H9 (cell line): ENCODE measurements at regions not wholly inside any gene's neighbourhood (a gene's known extent, or its start where the extent isn't known, plus 50 kb on each side); places are given as distances from the start of the nearest gene placed in this dataset.

Experiments
- DNase-seq: peaks from one replicate; pipeline ENCODE4 v3.0.0-alpha.2; 2017
- H2AFZ ChIP-seq: one replicate; pipeline ENCODE4 v1.6.1; 2013; ENCODE audit warnings: mild to moderate bottlenecking, low read length, control low read depth, moderate library complexity
- H2AK5ac ChIP-seq: 2 replicates; pipeline ENCODE4 v1.6.1; 2013; ENCODE audit warnings: low read length, control low read depth, mixed read lengths; ENCODE audit not compliant: insufficient read length
- H2BK120ac ChIP-seq: one replicate; pipeline ENCODE4 v1.6.1; 2013; ENCODE audit warnings: low read depth, mild to moderate bottlenecking, low read length, control low read depth, inconsistent platforms; ENCODE audit not compliant: poor library complexity, severe bottlenecking
- H2BK12ac ChIP-seq: 2 replicates; pipeline ENCODE4 v1.6.1; 2013; ENCODE audit warnings: low read length, control low read depth, mixed read lengths, low read depth; ENCODE audit not compliant: insufficient read length
- H2BK15ac ChIP-seq: 2 replicates; pipeline ENCODE4 v1.6.1; 2013; ENCODE audit warnings: low read depth, low read length, control low read depth
- H2BK20ac ChIP-seq: one replicate; pipeline ENCODE4 v1.6.1; 2013; ENCODE audit warnings: low read depth, mild to moderate bottlenecking, low read length, control low read depth, inconsistent platforms; ENCODE audit not compliant: poor library complexity, severe bottlenecking
- H2BK5ac ChIP-seq: 2 replicates; pipeline ENCODE4 v1.6.1; 2013; ENCODE audit warnings: low read length, control low read depth, mixed read lengths; ENCODE audit not compliant: insufficient read length
- H3K14ac ChIP-seq: 2 replicates; pipeline ENCODE4 v1.6.1; 2013; ENCODE audit warnings: low read length, control low read depth; ENCODE audit not compliant: insufficient read depth
- H3K18ac ChIP-seq: 2 replicates; pipeline ENCODE4 v1.6.1; 2013; ENCODE audit warnings: low read depth, mild to moderate bottlenecking, mixed read lengths, low read length, control low read depth; ENCODE audit not compliant: insufficient read length
- H3K23ac ChIP-seq: 2 replicates; pipeline ENCODE4 v1.6.1; 2013; ENCODE audit warnings: low read length, control low read depth, mixed read lengths, low read depth; ENCODE audit not compliant: insufficient read length
- H3K23me2 ChIP-seq: 2 replicates; pipeline ENCODE4 v1.6.1; 2013; ENCODE audit warnings: low read depth, mild to moderate bottlenecking, mixed read lengths, low read length, control low read depth; ENCODE audit not compliant: insufficient read length, poor library complexity, severe bottlenecking
- H3K27ac ChIP-seq: 2 replicates; pipeline ENCODE4 v1.5.1; 2013; ENCODE audit warnings: low read length, control low read depth, mixed read lengths, low read depth; ENCODE audit not compliant: insufficient read length
- H3K27me3 ChIP-seq: 2 replicates; pipeline ENCODE4 v1.6.1; 2013; ENCODE audit warnings: low read length, control low read depth, inconsistent platforms; ENCODE audit not compliant: insufficient read depth
- H3K4ac ChIP-seq: 2 replicates; pipeline ENCODE4 v1.6.1; 2013; ENCODE audit warnings: low read depth, mild to moderate bottlenecking, control low read depth, inconsistent platforms, low read length, moderate library complexity
- H3K4me1 ChIP-seq: 2 replicates; pipeline ENCODE4 v1.6.1; 2013; ENCODE audit warnings: low read length, control low read depth, inconsistent platforms; ENCODE audit not compliant: insufficient read depth
- H3K4me2 ChIP-seq: 2 replicates; pipeline ENCODE4 v1.6.1; 2013; ENCODE audit warnings: low read length, control low read depth, mixed read lengths; ENCODE audit not compliant: insufficient read length, insufficient read depth
- H3K56ac ChIP-seq: 2 replicates; pipeline ENCODE4 v1.6.1; 2013; ENCODE audit warnings: low read depth, mild to moderate bottlenecking, mixed read lengths, low read length, control low read depth; ENCODE audit not compliant: insufficient read length
- H3K79me1 ChIP-seq: 2 replicates; pipeline ENCODE4 v1.6.1; 2013; ENCODE audit warnings: low read depth, mild to moderate bottlenecking, moderate library complexity, low read length, control low read depth, inconsistent platforms; ENCODE audit not compliant: insufficient read depth, poor library complexity, severe bottlenecking
- H3K79me2 ChIP-seq: 2 replicates; pipeline ENCODE4 v1.6.1; 2013; ENCODE audit warnings: low read length, control low read depth, inconsistent platforms; ENCODE audit not compliant: insufficient read depth
- H3K9ac ChIP-seq: 2 replicates; pipeline ENCODE4 v1.6.1; 2013; ENCODE audit warnings: low read length, control low read depth, mixed read lengths; ENCODE audit not compliant: insufficient read length; ENCODE audit errors: extremely low read depth
- H3K9me3 ChIP-seq: one replicate; pipeline ENCODE4 v1.6.1; 2013; ENCODE audit warnings: low read depth, low read length, inconsistent platforms; ENCODE audit not compliant: control insufficient read depth
- H3T11ph ChIP-seq: one replicate; pipeline ENCODE4 v1.6.1; 2013; ENCODE audit warnings: mild to moderate bottlenecking, low read length, control low read depth, inconsistent platforms
- H4K20me1 ChIP-seq: one replicate; pipeline ENCODE4 v1.6.1; 2013; ENCODE audit not compliant: control insufficient read depth, insufficient read length, insufficient read depth
- H4K5ac ChIP-seq: 2 replicates; pipeline ENCODE4 v1.6.1; 2013; ENCODE audit warnings: low read depth, mild to moderate bottlenecking, mixed read lengths, low read length, control low read depth; ENCODE audit not compliant: insufficient read length
- H4K8ac ChIP-seq: replicated peaks from 2 replicates; pipeline ENCODE4 v1.6.1; 2013; ENCODE audit warnings: low read length, control low read depth, mixed read lengths, low read depth; ENCODE audit not compliant: insufficient read length
- H4K91ac ChIP-seq: 2 replicates; pipeline ENCODE4 v1.6.1; 2013; ENCODE audit warnings: low read depth, mild to moderate bottlenecking, moderate library complexity, mixed read lengths, low read length, control low read depth; ENCODE audit not compliant: insufficient read length
- H3K27ac Mint-ChIP-seq, 3 experiments: 2 replicates in 2 of 3; 3 replicates in 1 of 3; pipeline ENCODE4 v1.8.0; 2020 to 2021; ENCODE audit warnings: mixed read lengths in 3 of 3, mild to moderate bottlenecking in 1 of 3, moderate library complexity in 1 of 3
- H3K27me3 Mint-ChIP-seq: 2 replicates; pipeline ENCODE4 v1.8.0; 2021; ENCODE audit warnings: low read depth, mild to moderate bottlenecking, moderate library complexity, mixed read lengths
- H3K36me3 Mint-ChIP-seq, 3 experiments: 2 replicates in 2 of 3; 3 replicates in 1 of 3; pipeline ENCODE4 v1.8.0; 2020 to 2021; ENCODE audit warnings: low read depth in 3 of 3, mixed read lengths in 3 of 3; ENCODE audit not compliant: insufficient read depth in 1 of 3
- H3K4me1 Mint-ChIP-seq, 2 experiments: 2 replicates each; pipeline ENCODE4 v1.8.0; 2020; ENCODE audit warnings: mixed read lengths in 2 of 2
- H3K4me3 Mint-ChIP-seq, 2 experiments: 2 replicates in 1 of 2; 3 replicates in 1 of 2; pipeline ENCODE4 v1.8.0; 2020 to 2021; ENCODE audit warnings: mild to moderate bottlenecking in 2 of 2, mixed read lengths in 2 of 2, moderate library complexity in 1 of 2
- H3K9me3 Mint-ChIP-seq, 2 experiments: 2 replicates in 1 of 2; 3 replicates in 1 of 2; pipeline ENCODE4 v1.8.0; 2020; ENCODE audit warnings: mild to moderate bottlenecking in 2 of 2, mixed read lengths in 2 of 2, moderate library complexity in 1 of 2
- CTCF ChIP-seq: fragments of 200-600 bp; sonication (generic); conservative IDR thresholded peaks from 3 replicates; pipeline ENCODE4 v1.8.0; 2021; ENCODE audit warnings: antibody characterized with exemption, mild to moderate bottlenecking

GRCh38 chr5:97998941-97999340 is 774.5 kb upstream of the RGMB start:
- H2BK12ac ChIP-seq: no peak overlapping the region
- no peak overlapping the region for H3K27ac Mint-ChIP-seq
- no peak overlapping the region for H3K27ac ChIP-seq

More at GRCh38 chr5:97998941-97999340, 774.5 kb upstream of the RGMB start:
- no peaks in the 10 kb centered on the region for H3K79me2 ChIP-seq
- H2BK20ac ChIP-seq: no peak overlapping the region
- no peak overlapping the region for H2BK5ac ChIP-seq
- no peaks in the 10 kb centered on the region for H3K9me3 ChIP-seq
- no peak overlapping the region for H3K4ac ChIP-seq
- H3K9ac ChIP-seq: no peak overlapping the region
- no peak for TF ChIP-seq CTCF
- Mint-ChIP-seq H3K27me3 (no peaks in the 10 kb centered on the region), H3K4me1 (no peaks in the 10 kb centered on the region), H3K9me3 (peaks cover 2 to 6% of the 10 kb centered on the region in 2 experiments; a peak in 3 of 5 replicates), H3K36me3 (peaks cover 0 to 6% (median 0%) of the 10 kb centered on the region in 3 experiments; a peak in 1 of 7 replicates), H3K4me3 (no peak overlapping the region)
- H3K18ac ChIP-seq: no peak overlapping the region
- no peak overlapping the region for H2BK15ac ChIP-seq
- H4K91ac ChIP-seq: no peak overlapping the region
- no peak overlapping the region for H3K14ac ChIP-seq
- no peak overlapping the region for H4K5ac ChIP-seq
- H3K27me3 ChIP-seq: no peaks in the 10 kb centered on the region
- H3K56ac ChIP-seq: no peak overlapping the region
- no peak overlapping the region for H2BK120ac ChIP-seq
- H2AK5ac ChIP-seq: no peak overlapping the region
- no peaks in the 10 kb centered on the region for H4K20me1 ChIP-seq
- no peak overlapping the region for H3T11ph ChIP-seq
- H3K79me1 ChIP-seq: no peaks in the 10 kb centered on the region
- no peak overlapping the region for H4K8ac ChIP-seq
- no peak for DNase-seq
- no peak overlapping the region for H3K23ac ChIP-seq
- H3K4me2 ChIP-seq: no peak overlapping the region
- H3K23me2 ChIP-seq: no peaks in the 10 kb centered on the region
- no peaks in the 10 kb centered on the region for H3K4me1 ChIP-seq
- H2AFZ ChIP-seq: no peak overlapping the region
